ENCODE measurements at regions not wholly inside any gene's neighbourhood (a gene's known extent, or its start where the extent isn't known, plus 50 kb on each side); places are given as distances from the start of the nearest gene placed in this dataset.

DNA sequence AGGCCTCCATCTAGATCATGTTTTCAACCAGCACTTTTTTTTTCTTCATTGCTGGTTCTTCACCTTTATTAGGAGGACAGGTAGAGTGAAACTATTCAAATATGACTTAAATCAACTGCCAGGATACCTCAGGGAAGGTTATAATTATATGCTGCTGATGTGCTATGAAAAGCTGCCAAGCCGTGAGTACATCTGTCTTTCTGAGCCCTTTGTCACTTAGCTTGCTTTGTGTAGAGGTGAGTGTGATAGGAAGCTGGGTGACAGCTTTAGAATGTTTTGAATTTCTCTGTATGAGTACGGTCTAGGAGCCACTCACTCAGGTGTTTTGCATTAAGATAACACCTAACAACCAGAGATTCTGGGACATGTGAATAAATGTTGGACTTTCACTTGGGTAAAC lies 365.2 kb downstream of the OTUD1 start:
- TF ChIP-seq, protein P1, sequence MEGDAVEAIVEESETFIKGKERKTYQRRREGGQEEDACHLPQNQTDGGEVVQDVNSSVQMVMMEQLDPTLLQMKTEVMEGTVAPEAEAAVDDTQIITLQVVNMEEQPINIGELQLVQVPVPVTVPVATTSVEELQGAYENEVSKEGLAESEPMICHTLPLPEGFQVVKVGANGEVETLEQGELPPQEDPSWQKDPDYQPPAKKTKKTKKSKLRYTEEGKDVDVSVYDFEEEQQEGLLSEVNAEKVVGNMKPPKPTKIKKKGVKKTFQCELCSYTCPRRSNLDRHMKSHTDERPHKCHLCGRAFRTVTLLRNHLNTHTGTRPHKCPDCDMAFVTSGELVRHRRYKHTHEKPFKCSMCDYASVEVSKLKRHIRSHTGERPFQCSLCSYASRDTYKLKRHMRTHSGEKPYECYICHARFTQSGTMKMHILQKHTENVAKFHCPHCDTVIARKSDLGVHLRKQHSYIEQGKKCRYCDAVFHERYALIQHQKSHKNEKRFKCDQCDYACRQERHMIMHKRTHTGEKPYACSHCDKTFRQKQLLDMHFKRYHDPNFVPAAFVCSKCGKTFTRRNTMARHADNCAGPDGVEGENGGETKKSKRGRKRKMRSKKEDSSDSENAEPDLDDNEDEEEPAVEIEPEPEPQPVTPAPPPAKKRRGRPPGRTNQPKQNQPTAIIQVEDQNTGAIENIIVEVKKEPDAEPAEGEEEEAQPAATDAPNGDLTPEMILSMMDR (IDR thresholded peaks at IDR 0.05) = no peak
- no peak for TF ChIP-seq POLR2A (IDR thresholded peaks at IDR 0.05)
